HG03175 (cell line): ENCODE measurements at regions not wholly inside any gene's neighbourhood (a gene's known extent, or its start where the extent isn't known, plus 50 kb on each side); places are given as distances from the start of the nearest gene placed in this dataset.
"Not testable (repeated sequence)": the region's sequence is repeated elsewhere in the genome, so short reads cannot be mapped to it uniquely, and the experiment has no call there.

Source experiments
- ATAC-seq: cut with Tn5 transposase; IDR thresholded peaks from one replicate; pipeline ENCODE4 v1.9.1; 2021; ENCODE audit warnings: mild to moderate bottlenecking, moderate library complexity; ENCODE audit not compliant: unreplicated experiment

GRCh38 chr10:77740396-77740795, 102.8 kb upstream of the KCNMA1 start:
- not testable (repeated sequence) for ATAC-seq

DNA sequence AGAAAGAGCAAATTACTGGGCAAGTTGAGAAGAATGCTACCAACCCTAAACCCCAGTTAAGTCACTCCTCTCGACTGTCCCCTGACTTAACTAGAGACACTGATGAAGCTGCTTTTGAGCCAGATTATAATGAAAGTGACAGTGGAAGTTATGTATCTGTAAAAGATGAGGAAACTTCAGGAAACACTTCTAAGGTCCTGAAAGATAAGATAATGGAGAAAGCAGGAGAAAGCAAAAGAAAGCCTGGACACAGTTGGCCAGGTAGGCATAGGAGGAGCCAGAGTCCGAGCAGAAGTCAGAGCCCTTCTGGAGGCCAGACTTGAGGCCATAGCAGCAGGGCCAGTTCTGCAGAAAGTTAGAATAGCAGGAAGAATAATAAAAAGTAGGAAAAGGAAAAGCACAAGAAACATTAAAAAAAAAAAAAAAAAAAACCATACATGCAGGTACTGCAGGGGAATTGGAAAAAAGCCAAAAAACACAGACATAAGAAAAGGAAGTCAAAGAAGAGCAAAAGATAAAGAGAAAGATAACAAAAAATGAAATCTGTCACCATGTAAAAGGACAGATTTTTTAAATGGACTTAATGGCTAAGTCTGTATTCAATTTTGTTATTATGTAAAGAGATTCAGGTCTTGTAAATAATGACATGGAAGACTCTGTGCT, 101.0 kb upstream of the KCNMA1 start:
- no peak for ATAC-seq

DNA sequence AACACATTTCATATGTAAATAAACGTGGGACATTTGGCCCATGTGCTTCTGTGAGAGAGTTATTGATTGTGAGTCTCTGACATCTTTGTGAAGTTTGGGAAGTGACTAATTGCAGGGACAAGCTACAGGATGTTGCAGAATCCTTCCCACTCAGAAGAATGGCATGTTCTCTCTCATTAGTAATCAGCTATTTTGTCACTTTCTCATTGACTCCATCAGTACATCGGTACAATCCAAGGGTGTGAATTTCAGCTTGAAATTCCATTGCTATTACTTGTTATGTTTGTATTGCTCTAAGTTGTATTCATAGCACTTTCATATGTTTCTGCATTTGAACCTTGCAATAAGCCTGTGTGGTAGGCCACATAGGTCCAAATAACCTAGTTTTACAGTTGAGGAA, 100.0 kb upstream of the KCNMA1 start:
- no peak for ATAC-seq

DNA sequence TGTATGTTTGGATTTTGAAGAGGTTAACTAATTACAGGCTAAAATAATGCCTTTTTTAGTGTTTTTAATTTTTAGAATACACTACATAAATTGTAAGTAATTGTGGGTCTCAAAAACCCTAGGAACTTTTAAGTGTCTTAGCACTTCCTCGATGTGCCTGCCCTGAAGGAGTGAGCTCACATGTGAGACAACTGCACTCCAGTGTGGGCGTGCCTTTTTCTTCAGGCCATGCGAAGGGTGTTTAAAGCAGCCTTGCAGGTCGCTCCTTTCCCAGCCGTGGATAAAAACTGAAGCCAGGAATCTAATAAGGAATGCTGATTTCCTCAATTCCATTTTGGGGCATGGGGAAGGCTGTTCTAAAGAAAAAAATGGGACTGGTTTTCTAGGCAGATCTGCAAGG, 97.5 kb upstream of the KCNMA1 start:
- ATAC-seq: not testable (repeated sequence)

GRCh38 chr10:77732213-77733003, 94.8 kb upstream of the KCNMA1 start:
- no peak for ATAC-seq

DNA sequence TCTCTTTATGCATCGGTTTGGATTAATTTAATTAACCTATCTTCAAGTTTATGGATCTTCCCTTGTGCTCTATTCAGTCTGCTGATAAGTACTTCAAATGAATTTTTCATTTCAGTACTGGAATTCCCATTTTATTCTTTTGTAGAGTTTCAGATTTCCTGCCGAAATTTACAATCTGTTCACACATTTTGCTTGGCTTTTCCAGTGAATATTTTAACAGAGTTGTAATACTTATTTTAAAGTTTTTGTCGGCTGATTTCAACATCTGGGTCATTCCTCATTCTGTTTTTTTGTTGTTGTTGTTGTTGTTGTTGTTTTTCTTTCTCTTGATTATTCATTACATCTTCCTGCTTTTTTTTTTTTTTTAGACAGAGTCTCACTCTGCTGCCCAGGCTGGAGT, 89.9 kb upstream of the KCNMA1 start:
- ATAC-seq: no peak

DNA sequence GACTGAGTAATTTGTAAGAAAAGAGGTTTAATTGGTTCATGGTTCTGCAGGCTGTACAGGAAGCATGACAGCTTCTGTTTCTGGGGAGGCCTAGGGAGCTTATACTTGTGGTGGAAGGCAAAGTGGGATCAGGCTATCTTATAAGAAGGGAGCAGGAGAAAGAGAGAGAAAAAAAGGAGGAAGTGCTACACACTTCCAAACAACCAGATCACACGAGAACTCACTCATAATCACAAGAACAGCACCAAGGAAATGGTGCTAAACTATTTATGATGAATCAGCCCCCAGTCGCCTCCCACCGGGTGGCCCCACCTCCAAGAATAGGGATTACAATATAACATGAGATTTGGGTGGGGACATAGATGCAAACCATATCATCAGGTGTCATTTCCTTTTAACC, 89.1 kb upstream of the KCNMA1 start:
- ATAC-seq: no peak

- ATAC-seq: no peak
Measured at GRCh38 chr10:77726301-77726700, 88.7 kb upstream of the KCNMA1 start.

GRCh38 chr10:77724820-77725219, 87.2 kb upstream of the KCNMA1 start:
- no peak for ATAC-seq

- no peak for ATAC-seq
Measured at GRCh38 chr10:77723376-77723775, 85.8 kb upstream of the KCNMA1 start.

- not testable (repeated sequence) for ATAC-seq
Measured at GRCh38 chr10:77722956-77723355, 85.3 kb upstream of the KCNMA1 start.

DNA sequence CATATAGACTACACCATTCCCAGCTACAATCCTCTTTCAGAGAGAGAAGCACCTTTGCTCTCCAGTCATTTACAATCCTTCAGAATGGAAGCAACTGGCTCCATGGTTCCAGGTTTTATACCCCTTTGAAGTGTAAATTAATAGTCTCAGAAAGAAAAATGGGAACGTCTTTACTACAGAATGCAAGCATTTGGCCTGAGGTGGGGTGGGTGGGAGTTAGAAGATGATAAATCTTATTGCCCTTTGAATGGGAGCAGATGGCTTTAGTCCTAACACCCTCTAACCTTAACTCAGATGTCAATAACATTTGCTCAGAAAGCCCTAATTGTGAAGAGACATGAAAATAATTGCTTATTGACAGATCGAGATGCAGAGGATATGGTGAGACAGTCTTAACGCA, 84.2 kb upstream of the KCNMA1 start:
- ATAC-seq: no peak

DNA sequence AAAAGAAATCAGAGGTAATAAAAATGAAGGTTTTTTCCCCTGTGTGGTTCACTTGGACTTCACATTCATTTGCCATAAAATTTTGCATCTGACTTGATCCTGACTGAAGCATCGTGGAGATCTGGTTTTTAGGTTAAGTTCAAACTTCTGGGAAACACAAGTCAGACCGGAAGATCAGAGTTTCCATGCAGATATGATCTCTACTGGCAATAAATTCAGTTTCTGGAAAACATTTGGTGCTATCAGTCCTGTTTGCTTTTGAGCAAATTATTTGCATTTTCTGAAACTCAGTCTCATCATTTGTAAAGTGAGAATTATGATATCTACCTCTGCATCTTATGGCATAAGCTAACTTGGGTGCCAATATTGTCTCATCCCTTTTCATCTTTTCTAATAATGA, 81.3 kb upstream of the KCNMA1 start:
- ATAC-seq: no peak

DNA sequence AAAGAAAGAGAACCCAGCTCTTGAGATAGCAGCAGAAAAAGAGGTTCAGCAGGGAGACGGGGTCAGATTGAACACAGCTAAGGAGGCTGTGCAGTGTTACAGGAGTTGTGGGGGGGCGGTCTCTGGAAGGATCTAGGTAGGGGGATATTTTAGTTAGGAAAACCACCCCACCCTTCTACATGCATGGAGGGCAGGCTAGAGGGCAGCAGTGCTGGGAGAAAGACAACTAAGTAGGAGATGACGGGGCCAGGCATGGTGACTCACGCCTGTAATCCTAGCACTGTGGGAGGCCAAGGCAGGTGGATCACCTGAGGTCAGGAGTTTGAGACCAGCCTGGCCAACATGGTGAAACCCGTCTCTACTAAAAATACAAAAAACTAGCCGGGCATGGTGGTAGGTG, 80.7 kb upstream of the KCNMA1 start:
- ATAC-seq: not testable (repeated sequence)

GRCh38 chr10:77717336-77717735, 79.7 kb upstream of the KCNMA1 start:
- ATAC-seq: no peak

GRCh38 chr10:77716458-77717317, 79.1 kb upstream of the KCNMA1 start:
- ATAC-seq: no peak

DNA sequence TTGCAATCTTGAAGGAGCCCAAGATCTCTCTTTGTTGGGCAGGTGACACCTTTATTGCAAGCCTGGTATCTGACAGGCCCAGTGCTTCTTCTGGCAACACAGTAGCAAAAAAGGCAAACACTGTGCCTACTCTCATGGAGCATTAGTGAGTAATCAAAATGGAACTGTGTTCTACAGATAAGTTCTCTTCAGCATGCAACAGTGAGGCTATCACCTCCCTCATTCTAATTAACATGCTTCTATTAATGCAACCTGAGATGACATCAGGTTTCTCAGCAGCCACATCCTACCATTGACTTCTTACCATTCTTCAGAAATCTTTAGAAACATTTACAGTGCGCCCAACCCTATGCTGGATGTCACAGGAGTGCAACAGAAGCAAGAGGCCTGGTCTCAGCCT, 77.9 kb upstream of the KCNMA1 start:
- no peak for ATAC-seq

DNA sequence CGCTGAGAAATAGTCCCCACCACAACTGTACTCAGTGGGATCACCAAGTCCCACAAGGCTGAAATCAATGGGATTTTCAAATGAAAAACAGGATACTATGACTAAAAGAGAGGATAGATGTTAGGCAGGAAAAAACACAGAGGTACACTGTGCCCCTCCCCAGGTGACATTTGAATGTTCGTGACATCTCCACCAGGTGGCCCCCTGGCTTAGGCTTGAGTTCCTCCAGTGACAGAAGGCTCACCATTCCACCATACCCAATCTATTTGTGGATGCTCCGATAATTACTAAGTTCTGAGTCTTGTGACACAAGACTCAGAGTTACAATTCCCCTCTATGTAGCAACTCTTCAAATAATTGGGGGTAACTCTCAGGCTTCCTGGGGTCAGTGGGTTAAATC, 77.5 kb upstream of the KCNMA1 start:
- ATAC-seq: no peak

- no peak for ATAC-seq
Measured at GRCh38 chr10:77713521-77714280, 76.1 kb upstream of the KCNMA1 start.

DNA sequence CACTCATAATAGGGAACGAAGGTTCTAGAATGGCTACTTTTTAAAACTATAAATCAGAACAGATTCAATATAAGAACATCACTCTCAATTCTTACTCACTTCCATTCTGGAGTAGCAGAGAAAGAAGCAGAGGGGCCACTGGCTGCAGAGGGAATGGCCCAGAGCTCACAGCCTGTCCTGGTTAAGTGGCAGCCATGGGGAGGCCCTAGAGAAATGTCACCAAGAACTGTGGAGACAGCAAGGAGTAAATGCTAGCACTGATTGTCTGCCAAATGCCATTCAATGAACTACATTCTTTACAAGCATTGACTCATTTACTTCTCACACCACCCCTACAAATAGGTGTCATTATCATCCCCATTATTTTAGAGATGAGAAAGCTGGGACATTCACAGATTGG, 74.6 kb upstream of the KCNMA1 start:
- ATAC-seq: no peak

GRCh38 chr10:77711683-77712049, 74.1 kb upstream of the KCNMA1 start:
- peak; percentile 12 for ATAC-seq
